ENCODE measurements at regions not wholly inside any gene's neighbourhood (a gene's known extent, or its start where the extent isn't known, plus 50 kb on each side); places are given as distances from the start of the nearest gene placed in this dataset.
"Not testable (repeated sequence)": the region's sequence is repeated elsewhere in the genome, so short reads cannot be mapped to it uniquely, and the experiment has no call there.

DNA sequence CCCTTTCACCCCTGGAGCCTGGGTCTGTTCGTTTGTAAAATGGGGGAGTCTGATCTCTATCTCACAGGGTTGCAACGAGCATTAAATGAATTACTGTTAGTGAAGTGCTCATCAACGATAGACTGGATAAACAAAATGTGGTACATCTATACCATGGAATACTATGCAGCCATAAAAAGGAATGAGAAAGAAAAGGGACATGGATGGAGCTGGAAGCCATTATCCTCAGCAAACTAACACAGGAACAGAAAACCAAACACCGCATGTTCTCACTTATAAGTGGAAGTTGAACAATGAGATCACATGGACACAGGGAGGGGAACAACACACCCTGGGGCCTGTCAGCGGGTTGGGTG lies 348.0 kb upstream of the ID2 start:
- TF ChIP-seq, protein P1, sequence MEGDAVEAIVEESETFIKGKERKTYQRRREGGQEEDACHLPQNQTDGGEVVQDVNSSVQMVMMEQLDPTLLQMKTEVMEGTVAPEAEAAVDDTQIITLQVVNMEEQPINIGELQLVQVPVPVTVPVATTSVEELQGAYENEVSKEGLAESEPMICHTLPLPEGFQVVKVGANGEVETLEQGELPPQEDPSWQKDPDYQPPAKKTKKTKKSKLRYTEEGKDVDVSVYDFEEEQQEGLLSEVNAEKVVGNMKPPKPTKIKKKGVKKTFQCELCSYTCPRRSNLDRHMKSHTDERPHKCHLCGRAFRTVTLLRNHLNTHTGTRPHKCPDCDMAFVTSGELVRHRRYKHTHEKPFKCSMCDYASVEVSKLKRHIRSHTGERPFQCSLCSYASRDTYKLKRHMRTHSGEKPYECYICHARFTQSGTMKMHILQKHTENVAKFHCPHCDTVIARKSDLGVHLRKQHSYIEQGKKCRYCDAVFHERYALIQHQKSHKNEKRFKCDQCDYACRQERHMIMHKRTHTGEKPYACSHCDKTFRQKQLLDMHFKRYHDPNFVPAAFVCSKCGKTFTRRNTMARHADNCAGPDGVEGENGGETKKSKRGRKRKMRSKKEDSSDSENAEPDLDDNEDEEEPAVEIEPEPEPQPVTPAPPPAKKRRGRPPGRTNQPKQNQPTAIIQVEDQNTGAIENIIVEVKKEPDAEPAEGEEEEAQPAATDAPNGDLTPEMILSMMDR (IDR thresholded peaks at IDR 0.05; ENCODE audit: low read depth, low read length, poor library complexity, severe bottlenecking): not testable (repeated sequence)
- not testable (repeated sequence) for TF ChIP-seq EZH2phosphoT487 (IDR thresholded peaks at IDR 0.05; ENCODE audit: borderline replicate concordance, low read length)

All from DOHH2 (cell line).